HG02588 (cell line): ENCODE measurements at regions not wholly inside any gene's neighbourhood (a gene's known extent, or its start where the extent isn't known, plus 50 kb on each side); places are given as distances from the start of the nearest gene placed in this dataset.
"Not testable (repeated sequence)": the region's sequence is repeated elsewhere in the genome, so short reads cannot be mapped to it uniquely, and the experiment has no call there.

Source experiments
- ATAC-seq: cut with Tn5 transposase; IDR thresholded peaks from one replicate; pipeline ENCODE4 v1.9.1; 2021; ENCODE audit warnings: mild to moderate bottlenecking, moderate library complexity; ENCODE audit not compliant: unreplicated experiment

DNA sequence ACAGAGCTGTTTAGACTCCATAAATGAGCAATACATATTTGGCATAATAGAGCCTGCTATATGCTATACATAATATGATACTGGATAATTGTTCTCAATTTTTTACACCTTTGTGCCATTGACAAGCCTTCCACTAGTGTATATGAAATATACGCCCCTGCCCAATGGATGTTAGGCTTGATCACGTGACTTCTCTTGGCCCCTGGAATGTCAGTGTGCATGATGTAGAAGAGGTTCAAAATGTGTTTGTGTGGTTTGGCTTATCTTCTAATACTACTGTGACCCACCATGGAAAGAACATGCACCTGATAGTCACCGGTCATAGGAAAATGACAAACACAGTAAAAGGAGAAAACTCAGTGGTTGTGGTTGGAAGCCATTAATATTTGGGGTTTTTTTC lies 479.4 kb downstream of the PCDH20 start:
- ATAC-seq: no peak

DNA sequence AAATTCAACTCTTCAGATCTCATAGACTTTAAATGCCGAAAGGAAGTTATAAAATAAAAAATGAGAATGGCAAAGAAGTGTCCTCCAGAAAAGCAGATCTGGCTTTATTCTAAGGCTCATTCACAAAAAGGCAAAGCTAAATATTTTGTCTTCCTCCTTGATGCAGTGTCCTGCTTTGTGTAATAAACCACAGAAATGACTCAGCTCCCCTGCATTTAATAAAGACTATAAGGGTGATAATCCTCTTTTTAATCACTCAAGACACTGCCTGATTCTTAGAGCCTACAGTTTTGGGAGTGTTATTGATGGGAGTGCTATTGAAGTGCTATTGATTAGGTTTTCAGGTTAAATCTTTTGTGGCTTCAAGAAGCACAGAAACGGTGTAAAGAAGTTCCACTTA lies 482.0 kb downstream of the PCDH20 start:
- ATAC-seq: no peak

DNA sequence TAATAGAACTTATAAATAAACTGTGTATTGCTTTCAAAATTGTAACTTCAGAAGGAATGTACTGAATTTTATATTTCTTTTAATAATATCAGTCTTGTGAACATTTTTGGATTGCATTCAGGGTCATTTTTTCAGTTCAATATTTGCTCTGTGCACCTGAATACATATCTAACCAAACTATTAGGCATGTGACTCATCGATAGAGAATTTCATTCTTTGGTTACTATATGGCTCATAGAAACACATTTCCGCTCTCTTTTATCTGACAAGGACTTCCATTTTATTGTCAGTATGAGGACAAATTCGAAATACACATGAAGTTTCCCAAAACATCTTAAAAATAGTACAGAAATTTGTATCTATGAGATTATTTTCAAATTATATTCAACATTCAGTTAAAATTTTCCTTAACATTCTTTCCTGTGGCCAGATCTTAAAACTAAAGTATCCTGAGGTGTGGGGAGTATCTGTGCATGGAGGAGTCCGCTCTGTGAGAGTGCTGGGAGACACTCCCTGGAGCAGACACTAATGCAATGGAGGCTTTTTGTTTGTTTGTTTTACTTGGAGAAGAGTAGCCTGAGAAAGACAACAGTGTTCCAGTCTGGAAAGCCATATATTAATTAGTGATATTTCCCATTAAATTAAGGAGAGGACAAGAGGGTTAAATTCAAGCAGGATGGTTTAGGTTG lies 483.6 kb downstream of the PCDH20 start:
- no peak for ATAC-seq

DNA sequence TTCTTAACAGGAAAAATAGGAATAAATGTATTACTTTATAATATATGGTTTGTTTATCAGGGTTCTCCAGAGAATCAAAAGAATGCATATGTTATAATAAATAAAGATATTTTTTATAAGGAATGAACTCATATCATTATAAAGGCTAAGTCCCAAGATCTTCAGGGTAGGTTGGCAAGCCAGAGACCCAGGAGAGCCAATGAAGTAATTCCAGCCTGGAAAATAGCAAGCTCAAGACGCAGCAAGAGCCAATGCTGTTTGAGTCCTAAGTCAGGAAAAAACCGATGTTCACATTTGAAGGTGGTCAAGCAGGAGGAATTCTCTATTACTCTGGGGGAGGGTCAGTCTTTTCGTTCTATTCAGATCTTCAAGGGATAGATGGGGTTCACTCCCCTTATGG lies 490.0 kb downstream of the PCDH20 start:
- no peak for ATAC-seq

DNA sequence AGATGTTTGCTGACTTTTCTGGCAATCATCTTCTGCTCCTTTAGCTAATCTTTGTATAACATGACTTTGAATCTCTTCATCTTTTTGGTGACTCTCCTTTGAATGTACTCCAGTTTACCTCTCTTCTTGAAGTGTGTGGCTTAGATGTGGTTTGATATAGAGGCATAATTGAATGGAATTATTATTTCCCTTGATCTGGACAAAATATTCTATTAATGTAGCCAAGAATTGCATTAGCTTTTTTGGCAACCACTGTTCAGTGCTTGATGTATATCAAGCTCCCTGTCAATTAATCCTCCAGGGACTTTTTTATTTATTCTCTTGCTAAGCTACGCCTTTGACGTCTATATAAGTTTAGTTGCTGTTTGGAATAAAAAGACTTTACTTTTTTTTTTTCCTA lies 490.8 kb downstream of the PCDH20 start:
- ATAC-seq: no peak

DNA sequence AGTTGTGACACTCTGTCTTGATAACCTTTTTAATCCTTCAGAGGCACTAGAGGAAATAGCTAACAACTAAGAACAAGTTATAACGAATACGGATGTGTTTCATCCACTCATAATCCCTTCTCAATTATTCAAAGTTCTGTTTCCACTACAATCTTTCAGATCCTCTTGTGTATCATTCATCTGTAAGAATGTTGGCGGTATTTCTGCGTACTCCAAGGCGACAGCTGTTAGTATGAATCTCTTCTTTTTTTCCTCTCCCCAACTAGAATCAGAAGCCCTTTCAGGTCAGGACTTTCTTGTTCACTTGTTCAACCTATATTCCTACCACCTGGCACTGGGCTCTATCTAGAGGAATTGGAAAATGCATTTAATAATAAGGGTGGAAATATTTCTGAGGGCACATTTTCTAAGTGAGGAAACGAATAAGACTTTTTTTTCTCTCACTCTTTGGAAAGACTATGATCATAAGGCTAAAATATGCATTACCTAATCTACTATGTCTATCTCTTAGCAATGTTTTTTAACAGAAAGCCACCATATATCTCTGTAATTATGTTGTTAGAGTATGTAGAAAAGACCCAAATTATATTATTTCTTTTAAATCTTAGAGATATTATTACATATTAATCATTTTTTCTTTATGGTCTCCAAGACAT lies 492.9 kb downstream of the PCDH20 start:
- no peak for ATAC-seq

DNA sequence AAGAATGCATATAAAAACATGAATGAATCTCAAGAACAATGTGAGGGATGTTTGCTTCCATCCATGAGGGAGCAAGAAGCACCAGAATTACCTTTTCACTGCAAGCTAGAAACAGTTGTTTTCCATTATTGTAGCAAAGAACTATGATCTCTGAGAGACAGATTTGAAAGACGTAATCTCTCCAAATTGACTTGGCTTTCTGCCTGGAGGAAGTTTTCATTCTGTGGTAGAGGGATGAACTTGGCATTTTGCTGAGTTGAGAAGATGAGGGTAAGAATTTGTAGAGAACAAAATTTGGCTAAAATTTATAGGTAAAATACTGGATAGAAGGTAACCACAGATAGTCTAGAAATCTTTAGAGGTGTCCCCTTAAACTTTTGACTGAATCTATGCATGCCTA lies 496.8 kb downstream of the TDRD3 start:
- no peak for ATAC-seq

DNA sequence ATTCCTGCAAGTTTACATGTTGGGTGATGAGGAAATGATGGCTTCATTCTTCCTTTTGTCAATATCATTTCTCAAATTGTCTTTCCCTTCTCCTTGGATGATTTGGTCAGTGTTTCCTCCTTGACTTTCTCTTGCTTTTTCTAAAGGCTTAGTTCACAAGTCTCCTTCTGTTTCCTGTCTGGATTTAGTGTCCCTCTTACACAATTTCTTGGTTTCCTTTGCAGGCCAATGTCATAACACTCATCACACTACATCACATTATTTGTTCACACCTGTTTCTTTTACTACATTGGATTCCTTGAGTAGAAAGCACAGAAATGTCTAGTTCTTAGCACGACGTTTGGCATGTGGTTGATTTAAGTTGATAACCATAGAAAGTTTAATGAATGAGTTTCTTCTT lies 490.7 kb downstream of the TDRD3 start:
- ATAC-seq: no peak

DNA sequence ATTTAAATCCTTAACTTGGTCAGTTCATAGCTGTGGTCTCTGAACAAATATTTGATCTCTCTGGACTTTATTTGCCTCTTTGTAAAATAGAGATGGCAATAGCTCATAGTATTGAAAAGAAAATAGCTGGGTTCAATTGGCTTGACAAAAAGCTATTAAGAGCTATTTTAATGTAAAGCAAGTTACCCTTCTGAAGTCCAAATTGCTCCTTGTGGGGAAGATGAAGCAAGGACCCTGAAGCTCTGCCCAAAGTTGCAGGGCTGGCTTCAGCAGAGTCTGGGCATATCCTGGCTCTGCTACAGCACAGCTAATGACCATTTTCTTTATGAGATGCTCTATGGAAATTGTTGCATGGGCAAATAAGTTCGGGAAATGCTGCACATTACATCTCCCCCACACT lies 484.5 kb downstream of the TDRD3 start:
- ATAC-seq: no peak

DNA sequence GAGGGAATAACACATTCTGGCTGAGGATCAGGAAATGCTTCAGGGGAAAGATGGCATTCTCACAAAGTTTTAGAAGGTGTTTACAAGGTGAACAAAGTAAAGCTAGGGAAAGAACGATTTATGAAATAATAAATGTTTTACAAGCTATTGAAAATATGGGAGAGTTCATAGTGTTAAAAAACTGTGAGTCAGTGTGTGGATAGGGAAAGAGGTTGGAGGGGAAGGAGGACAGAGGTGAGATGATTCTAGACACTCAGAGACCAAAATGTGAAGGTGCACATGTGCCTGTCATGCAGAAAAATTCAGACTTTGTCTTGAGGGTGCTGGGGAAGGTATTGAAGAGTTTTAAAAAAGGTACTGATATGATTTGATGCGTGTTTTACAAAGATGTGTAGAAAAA lies 476.1 kb downstream of the TDRD3 start:
- ATAC-seq: no peak

DNA sequence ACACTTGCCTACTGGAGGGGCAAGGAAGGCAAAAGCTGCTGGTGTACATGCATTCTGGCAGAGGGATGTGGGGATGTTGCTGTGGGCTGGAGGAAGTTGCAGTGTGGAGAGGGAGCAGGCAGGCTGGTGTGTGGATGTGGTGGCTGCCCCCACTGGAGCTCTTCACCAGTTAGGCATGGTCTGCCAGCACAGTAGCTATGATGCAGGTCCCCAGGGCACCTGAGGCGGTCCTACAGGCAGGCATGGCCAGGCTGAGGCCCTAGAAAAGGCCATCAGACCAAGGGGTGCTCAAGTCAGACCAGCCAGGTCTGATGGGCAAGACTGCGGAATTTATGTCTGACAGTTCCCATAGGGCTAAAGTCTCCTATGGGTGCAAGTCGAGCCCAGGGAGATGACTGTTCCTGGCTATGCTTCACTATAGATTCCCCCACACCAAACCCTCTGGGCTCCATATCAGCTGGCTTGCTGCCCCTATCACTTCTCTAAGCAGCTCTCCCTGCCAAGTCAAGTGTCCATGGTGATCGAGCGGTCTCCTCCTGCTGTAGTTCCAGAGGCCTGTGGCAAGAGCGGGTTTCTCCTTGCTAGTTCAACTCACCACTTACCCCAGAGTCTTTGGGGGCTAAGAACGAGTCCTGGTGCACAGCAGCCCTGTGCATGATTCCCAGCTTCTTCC lies 473.1 kb downstream of the TDRD3 start:
- ATAC-seq: no peak

DNA sequence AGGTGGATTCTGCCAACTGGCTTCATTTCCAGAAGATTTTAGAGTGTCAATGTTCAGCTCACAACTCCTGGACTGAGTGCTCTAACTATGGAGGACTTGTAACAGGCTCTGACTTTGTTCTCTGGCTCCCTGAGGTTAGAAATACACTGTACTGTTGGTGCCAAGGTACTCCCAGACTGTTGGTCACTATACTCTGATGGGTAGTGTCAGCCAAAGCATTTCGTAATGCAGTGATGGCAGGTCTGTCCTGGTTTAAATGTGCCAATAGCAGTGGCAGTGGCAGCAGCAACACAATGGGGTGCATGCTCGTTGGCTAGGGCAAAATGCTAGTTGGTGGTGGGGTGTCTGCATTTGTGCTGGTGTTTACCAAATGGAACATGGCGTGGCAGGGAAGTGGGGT lies 472.2 kb downstream of the TDRD3 start:
- ATAC-seq: no peak

DNA sequence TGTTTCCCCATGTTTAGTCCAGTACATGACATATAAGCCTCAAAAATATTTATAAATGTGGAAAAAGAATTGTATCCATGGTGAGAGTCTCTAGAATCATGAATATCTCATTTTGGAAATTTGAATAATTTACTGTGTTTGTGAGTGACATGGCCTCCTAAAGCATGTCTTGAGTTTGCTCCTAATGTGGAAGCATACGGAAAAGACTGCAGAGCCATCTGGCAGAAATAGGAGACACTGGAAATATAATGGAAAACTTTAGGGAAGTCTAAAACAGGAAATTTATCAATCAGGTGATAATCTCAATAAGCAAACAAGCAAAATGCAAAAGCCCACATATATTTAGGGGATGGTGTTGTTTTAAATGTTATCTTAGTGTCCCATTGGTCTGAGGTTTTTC lies 465.0 kb downstream of the TDRD3 start:
- ATAC-seq: no peak

DNA sequence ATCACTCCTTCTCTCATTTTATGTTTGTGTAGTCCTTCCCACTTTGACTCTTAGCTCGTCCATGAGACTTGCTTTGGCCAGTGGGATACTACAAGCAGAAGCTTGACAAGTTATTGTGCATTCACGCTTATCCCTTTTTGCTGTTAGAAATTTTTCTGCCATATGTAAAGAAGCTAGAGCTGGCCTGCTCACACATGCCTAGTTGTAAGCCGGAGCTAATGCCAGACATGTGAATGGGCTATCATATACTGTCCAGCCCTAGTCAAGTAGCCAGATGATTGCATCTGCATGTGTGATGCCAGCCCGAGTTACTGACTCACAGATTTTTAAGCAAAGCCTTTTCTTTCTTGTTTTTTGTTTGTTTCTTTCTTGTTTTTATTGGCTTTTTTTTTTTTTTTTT lies 460.7 kb downstream of the TDRD3 start:
- ATAC-seq: no peak

DNA sequence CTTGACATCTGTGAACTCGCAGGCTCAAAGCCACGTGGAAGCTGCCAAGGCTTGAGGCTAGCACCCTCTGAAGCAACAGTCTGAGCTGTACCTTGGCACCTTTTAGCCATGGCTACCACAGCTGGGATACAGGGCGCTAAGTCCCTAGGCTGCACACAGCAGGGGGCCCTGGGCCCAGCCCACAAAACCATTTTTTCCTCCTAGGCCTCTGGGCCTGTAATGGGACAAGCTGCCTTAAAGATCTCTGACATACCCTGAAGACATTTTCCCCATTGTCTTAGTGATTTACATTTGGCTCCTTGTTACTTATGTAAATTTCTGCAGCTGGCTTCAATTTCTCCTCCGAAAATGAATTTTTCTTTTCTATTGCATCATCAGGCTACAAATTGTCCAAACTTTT lies 455.9 kb downstream of the TDRD3 start:
- ATAC-seq: no peak

DNA sequence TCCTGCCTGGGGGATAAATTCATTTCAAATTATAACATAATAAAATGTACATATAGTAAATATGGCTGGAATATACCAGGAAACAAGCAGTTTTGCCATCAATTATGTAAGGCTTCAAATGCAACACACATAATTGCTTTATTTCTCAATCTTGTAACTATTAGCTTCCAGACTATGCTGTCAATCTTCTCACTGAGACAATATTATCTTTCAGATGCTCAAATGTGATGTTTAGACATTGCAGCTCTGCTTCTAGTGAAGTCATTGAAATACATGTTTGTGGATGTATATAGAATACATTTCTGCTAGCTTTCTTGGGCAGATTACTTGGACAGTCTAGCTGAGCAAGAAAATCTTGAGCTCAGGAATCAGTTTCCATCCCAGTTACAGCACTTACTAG lies 454.4 kb downstream of the TDRD3 start:
- ATAC-seq: no peak

DNA sequence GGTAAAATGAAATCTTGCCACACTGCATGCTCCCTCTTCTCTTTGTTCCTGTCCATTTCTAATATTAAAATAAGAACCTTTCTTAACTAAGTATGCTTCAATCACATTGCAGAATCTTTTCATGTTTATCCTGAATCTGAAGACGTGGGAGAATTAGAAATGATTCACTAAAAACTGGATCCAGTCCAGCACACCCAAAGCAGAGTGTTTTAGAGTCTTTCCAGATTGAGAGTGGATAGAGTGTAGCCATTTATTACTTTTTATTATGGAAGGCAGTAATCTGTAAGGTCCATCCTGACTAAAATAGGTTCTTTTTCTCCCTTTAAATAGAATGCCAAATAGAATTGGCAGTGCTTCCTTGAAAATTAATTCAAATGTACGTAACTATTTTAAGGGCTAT lies 453.5 kb downstream of the TDRD3 start:
- no peak for ATAC-seq

DNA sequence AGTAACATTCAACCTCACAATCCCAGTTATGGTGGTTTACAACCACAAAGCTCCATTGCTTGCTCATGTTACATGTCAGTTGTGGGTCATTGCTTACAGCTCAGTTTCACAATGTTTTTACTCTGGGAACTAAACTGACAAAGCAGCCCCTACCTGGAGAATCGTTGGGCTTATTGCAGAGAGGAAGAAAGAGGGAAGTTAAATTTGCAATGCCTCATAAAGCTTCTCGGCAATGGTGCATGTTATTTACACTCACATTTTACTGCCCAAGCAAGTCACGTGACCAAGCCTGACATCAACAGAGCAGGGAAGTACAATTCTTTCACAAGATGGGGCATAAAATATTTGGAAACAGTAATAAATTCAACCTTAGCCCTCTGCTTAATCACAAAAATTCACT lies 441.6 kb downstream of the TDRD3 start:
- no peak for ATAC-seq

DNA sequence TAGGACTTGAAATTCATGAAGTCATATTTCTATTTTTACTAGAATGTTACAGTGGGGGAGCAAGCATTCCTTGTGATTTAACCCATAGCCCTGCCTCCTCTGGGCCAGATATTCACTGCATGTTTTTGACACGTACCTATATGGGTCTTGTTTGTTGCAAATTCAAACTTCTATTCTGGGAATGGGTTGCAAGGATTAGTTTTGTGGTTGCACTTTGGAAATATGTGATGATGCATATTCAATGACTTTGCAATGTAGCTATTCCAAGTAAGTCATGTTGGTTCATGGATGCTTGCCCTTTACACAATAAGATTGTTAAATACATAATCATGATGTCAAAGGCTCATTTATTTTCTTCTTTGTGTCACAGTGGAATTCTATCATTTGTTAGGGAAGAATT lies 440.8 kb downstream of the TDRD3 start:
- no peak for ATAC-seq

DNA sequence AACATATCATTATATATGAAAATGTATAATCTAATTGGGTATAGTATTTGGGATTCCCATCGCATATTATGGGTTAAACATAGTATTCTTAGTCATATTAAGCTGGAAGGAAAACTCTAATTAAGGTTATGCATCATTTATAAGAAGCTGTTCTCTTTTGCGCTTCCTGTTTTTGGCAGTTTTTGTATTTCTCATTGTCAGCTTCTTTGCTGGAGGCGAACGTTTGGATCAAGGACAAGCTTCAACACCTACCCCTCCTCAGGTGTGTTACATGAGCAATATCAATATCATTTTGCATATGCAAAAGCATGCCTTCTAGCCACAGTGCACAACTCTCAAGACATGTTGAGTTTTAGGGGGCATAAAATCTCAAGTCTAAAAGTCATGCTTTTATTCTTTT lies 439.8 kb downstream of the TDRD3 start:
- no peak for ATAC-seq

DNA sequence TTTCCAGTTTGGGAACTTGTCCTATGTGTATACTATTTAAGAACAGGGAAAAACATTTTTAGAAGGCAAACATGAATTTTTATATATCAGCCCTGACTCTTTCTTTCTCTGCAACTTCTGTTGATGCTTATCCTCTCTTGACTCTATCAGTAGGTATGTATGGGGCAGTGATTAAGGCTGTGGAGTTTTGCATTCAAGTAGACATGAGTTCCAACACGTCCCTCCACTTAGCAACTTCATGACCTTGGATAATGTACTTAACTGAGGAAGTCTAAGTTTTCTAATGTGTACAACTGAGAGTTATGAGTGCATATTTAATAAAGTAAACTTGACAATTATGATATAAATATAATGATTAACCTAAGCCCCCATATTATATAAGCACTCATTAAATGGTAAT lies 414.6 kb downstream of the TDRD3 start:
- no peak for ATAC-seq

DNA sequence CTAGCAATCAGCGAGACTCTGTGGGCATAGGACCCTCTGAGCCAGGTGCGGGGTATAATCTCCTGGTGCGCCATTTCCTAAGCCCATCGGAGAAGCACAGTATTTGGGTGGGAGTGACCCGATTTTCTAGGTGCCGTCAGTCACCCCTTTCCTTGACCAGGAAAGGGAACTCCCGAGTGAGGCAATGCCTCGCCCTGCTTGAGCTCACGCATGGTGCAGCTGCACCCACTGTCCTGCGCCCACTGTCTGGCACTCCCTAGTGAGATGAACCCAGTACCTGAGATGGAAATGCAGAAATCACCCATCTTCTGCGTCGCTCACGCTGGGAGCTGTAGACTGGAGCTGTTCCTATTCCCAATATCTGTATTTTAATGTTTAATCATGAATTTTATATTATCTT lies 408.6 kb downstream of the TDRD3 start:
- ATAC-seq: not testable (repeated sequence)
